GM21529 (cell line): ENCODE measurements at regions not wholly inside any gene's neighbourhood (a gene's known extent, or its start where the extent isn't known, plus 50 kb on each side); places are given as distances from the start of the nearest gene placed in this dataset.
A peak's percentile ranks its signal among the peaks of the same experiment; 100 is the strongest.

Source experiments
- ATAC-seq: cut with Tn5 transposase; IDR thresholded peaks from one replicate; pipeline ENCODE4 v1.9.1; 2021; ENCODE audit not compliant: unreplicated experiment

DNA sequence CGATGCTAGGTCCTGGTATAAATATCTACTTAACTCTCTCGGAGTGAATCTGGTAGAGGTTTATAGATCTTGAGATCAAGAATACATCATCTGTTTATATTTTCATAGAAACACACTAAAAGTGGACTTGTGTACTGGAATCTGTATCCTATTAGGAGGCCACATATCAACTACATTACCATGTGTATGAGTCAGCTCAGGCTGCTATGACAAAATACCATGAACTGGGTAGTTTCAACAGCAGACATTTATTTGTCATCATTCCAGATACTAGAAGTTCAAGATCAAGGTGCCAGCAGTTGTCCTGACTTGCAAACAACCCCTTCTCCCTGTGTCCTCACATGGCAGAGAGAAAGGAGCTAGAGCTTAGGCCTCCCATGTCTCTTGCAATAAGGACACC lies 113.9 kb upstream of the PFKP start:
- no peak for ATAC-seq

DNA sequence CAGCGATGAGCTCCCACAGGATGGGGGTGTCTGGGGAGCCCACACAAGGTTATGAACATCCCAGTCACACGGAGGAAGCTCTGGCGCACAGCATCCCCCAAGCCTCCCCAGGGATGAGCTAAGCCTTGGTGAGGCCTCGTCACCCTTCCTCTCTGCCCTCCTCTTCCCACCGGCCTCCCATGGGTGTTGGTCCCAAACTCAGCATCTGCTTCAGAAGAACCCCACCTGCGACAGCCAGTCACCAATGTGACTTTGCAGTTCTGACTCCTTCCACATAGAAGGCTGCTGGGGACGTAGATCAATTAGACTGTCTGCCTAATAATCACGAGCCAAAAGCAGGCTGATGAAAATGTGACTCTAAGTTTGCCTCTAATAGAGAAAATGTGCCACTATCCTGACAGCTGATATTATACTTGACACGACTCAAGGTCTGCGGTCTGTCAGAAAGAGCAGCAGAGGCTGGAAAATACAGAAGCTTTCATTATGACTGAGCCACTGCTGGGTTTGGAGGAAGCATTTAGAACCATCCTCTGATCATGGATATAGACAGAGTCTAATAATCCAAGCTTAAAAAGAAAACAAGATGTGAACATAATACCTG lies 116.0 kb upstream of the PFKP start:
- peak; percentile 39 for ATAC-seq

- no peak for ATAC-seq
Measured at GRCh38 chr10:2950546-2950945, 116.8 kb upstream of the PFKP start.

DNA sequence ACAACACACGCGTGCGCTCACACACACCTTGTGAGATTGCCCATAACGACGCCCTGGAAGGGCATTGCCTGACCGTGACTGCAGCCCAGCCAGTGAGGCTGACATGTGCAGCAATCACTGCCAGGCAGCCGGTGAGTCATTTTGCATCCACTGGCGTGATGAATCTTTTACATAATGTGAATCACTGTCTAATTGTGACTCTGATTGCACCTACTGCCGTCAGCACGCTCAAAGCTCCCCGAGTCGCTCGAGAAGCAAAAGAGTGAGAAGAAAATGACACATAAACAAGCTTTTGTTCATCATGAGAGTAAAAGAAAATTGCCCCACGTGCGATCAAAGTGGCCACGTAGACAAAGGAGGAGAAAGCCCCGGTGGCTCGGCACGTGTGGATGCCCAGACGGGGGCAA lies 117.4 kb upstream of the PFKP start:
- peak; percentile 43 for ATAC-seq

GRCh38 chr10:2949221-2949947 lies 118.0 kb upstream of the PFKP start:
- ATAC-seq = no peak

DNA sequence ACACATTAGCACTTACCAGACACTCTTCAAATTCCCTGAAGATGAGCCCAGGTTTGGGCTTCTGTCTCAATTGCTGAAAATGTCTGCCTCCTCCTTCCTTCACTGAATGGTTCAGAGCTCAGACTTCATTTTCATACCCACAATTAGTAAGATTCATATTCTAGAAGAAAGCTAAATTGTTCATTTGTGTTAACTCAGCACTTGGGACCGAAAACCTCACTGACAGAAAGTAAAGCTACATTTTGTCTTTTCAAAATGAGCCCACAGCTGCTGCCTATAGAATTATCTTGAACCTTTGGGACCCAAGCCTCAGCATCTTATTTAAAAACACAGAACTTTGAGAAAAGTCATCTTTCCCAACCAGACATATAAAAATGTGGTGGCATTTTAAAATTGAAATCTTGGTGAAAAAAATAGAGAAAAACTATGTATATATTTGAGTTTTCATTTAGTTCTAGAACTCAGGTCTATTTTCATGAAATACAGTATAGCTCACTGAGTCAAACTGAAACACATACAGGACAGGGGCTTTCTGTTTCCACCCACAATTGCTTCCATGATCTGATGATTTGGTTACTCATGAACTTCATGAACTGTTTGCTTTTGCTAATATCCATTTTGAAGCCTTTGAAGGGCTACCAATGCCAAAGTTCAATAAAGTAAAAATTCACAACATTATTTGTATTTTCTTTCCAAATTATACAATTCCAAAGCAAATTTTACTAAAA lies 119.1 kb upstream of the PFKP start:
- peak; percentile 74 for ATAC-seq

DNA sequence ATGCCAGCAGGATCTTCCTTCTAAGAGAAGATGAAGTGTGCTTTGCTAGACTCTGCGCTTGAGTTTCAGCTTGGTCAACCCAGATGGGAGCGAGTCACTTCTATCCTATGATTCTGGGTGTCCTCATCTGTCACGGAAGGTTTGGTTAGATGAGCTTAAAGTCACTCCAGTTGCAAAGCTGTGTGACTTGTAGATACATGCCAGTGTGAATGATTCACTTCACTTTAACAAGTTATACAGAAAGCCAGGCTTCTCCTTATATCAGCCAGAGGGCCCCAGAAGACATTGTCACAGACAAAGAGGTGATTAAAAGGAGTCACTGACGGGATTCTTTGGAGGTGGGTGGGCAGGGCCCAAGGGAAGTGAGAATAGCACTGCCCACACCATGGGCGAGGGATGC lies 122.6 kb upstream of the PFKP start:
- ATAC-seq = no peak

GRCh38 chr10:2943932-2944614 lies 123.3 kb upstream of the PFKP start:
- ATAC-seq = no peak

DNA sequence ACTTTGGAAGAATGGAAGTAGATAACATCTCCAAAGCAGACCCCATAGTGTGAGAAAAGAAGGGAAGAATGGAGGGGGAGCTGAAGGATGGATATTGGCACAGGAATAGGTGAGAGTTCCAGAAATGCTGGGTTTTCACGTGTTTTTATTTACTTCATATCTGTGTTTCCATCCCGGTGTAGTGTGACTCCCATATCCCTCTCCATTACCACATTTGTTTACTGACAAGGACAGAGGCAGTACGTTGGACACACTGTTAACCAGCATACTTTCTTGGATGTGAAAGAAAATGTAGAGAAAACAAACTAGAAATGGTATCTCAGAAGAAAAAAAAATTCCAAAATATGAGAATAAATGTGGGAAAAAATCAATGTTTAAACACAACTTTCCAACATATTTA lies 124.4 kb upstream of the PFKP start:
- no peak for ATAC-seq

GRCh38 chr10:2938869-2939268 lies 128.5 kb upstream of the PFKP start:
- no peak for ATAC-seq

GRCh38 chr10:2936816-2937215 lies 130.5 kb upstream of the PFKP start:
- ATAC-seq = no peak

- no peak for ATAC-seq
Measured at GRCh38 chr10:2935647-2936386, 131.5 kb upstream of the PFKP start.

DNA sequence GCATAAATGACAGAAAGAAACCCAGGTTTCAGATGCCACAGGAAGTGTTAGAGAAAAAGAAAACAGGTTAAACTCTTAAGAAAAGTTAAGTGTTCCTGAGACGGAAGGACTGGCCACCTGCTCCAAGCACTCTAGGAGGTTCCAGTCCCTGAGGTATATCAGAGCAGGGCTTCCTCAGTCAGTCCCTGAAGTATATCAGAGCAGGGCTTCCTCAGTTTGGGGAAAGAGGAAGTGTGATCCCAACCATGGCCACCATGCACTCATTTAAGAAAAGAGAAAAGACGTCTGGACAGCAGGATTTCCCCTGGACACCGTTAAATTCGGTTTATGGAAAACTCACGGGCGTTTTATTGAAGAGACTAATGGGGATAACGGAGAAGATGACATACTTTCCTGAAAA lies 133.4 kb upstream of the PFKP start:
- no peak for ATAC-seq

- no peak for ATAC-seq
Measured at GRCh38 chr10:2933519-2933918, 133.8 kb upstream of the PFKP start.

DNA sequence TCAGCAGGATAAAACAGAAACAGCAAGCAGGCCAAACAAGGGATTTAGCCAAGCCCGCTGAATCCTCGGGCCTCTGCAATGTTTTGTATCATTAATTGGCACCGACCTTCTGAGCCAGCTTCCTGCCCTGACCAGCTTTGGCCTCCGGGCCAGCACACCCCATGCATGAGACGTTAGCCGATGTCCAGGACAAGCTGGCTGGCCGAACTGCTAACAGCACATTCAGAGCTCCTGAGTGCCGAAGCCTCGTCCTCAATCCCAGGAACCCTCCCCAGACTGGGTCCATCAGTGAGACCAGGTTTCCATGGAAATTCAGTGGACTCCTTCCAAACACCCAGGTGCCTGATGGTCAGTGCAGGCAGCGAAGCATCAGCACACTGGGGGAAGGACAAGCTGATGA lies 134.3 kb upstream of the PFKP start:
- no peak for ATAC-seq

GRCh38 chr10:2929480-2930258 lies 137.7 kb upstream of the PFKP start:
- no peak for ATAC-seq

DNA sequence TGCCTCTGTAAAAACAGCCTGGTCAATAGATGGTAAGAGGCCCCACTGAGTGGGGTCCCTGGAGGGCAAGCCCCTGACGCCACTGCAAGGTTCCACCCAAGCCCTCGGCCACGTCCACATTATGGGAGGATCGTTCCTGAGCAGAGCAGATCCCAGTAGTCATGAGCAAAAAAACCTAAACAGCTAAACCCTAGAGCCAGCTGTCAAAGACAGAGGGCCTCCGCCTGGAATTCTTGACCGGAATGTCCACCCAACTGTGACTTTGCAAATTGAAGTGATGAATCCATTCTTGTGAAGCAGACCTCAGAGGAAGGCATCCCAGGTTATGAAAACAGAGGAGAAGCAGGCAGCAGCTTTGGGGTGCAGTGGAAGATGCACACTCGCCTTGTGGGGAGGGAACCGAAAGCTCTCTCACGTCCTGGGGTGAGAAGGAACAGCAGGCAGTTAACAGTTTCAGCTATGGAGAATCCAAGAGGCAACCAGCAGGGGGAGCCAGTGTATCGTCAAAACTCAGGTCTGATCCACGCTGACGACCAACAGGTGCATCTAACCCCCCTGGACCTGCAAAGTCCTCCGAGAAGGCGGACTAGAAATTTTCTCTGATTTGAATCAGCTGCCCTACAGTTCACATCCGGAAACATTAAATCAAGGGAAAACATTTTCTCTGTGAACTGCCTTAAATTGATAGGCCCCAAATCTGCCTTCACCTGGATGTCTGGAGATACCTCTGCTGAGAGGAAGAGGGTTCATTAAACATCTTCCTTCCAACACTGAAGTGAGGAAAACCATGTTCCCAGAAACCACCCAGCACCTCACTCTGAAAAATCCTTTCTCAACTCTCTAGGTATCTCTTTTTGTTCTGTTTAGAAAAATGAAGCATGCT lies 139.1 kb upstream of the PFKP start:
- no peak for ATAC-seq

- no peak for ATAC-seq
Measured at GRCh38 chr10:2926918-2927660, 140.3 kb upstream of the PFKP start.

DNA sequence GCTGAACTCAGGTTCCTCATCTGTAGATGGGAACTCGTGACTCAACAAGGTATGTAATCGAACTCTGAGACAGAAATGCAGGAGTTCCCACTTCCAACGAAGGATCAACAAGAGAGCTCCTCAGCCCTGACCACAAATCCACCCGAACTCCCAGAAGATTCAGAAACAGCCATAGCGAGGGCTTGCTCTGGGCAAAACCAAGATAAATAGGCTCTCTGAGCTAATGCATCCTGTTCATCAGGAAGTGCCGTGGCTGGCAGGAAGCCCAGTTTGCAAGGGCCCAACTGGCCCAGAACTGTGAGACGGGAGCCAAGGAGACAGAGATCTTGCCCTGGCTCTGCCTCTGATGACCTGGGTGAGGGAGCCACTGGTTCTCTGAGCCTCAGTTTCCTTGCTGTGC lies 141.7 kb upstream of the PFKP start:
- ATAC-seq = no peak
